SU-DHL-6 (cell line): ENCODE measurements at regions not wholly inside any gene's neighbourhood (a gene's known extent, or its start where the extent isn't known, plus 50 kb on each side); places are given as distances from the start of the nearest gene placed in this dataset.
"Not testable (repeated sequence)": the region's sequence is repeated elsewhere in the genome, so short reads cannot be mapped to it uniquely, and the experiment has no call there.

Experiments
- H2AFZ ChIP-seq: fragments of 200-600 bp; sonication (generic); 2 replicates; pipeline ENCODE4 v1.6.1; 2014; ENCODE audit warnings: low read depth, mild to moderate bottlenecking, moderate library complexity, mixed read lengths, antibody characterized with exemption, low read length; ENCODE audit not compliant: severe bottlenecking
- H3F3A ChIP-seq: fragments of 200-600 bp; shearing (Covaris generic); 2 replicates; pipeline ENCODE4 v1.6.0; 2016; ENCODE audit warnings: antibody characterized with exemption, mild to moderate bottlenecking; ENCODE audit not compliant: insufficient read depth
- H3K27ac ChIP-seq: fragments of 200-600 bp; sonication (generic); 2 replicates; pipeline ENCODE4 v1.5.1; 2016; ENCODE audit warnings: low read depth, mild to moderate bottlenecking, low read length, moderate library complexity, mixed read lengths
- H3K27me3 ChIP-seq: fragments of 200-600 bp; sonication (generic), shearing (Covaris generic); 2 replicates; pipeline ENCODE4 v1.6.0; 2014; ENCODE audit warnings: mild to moderate bottlenecking, low read length
- H3K36me3 ChIP-seq: fragments of 200-600 bp; sonication (generic); 2 replicates; pipeline ENCODE4 v1.6.1; 2014; ENCODE audit warnings: mild to moderate bottlenecking, low read length, mixed read lengths
- H3K4me2 ChIP-seq: fragments of 300-600, 200-600 bp; shearing (Covaris generic), sonication (generic); 2 replicates; pipeline ENCODE4 v1.6.0; 2014; ENCODE audit warnings: low read length, low read depth, mild to moderate bottlenecking; ENCODE audit not compliant: poor library complexity, severe bottlenecking
- H3K4me3 ChIP-seq: fragments of 200-600 bp; sonication (generic); 2 replicates; pipeline ENCODE4 v1.5.1; 2014; ENCODE audit warnings: antibody characterized with exemption, low read length, mild to moderate bottlenecking, mixed read lengths; ENCODE audit not compliant: insufficient read depth, poor library complexity, severe bottlenecking
- H3K79me2 ChIP-seq: fragments of 200-600 bp; sonication (generic); 2 replicates; pipeline ENCODE4 v1.6.1; 2014; ENCODE audit warnings: mild to moderate bottlenecking, low read length, moderate library complexity; ENCODE audit not compliant: insufficient read depth
- H3K9ac ChIP-seq: fragments of 200-600 bp; sonication (generic); 2 replicates; pipeline ENCODE4 v1.7.0; 2014; ENCODE audit warnings: mild to moderate bottlenecking, low read length
- H3K9me2 ChIP-seq: fragments of 200-600 bp; sonication (generic); replicated peaks from 2 replicates; pipeline ENCODE4 v1.6.1; 2014; ENCODE audit warnings: low read length; ENCODE audit not compliant: insufficient read depth
- H3K9me3 ChIP-seq: fragments of 200-600 bp; sonication (generic); 2 replicates; pipeline ENCODE4 v1.6.1; 2014; ENCODE audit warnings: low read length, mixed read lengths; ENCODE audit not compliant: insufficient read depth
- H4K20me1 ChIP-seq: fragments of 200-600 bp; sonication (generic); 2 replicates; pipeline ENCODE4 v1.6.1; 2014; ENCODE audit warnings: low read depth, mild to moderate bottlenecking, antibody characterized with exemption, low read length, moderate library complexity, mixed read lengths
- CTCF ChIP-seq: fragments of 200-600 bp; sonication (generic); IDR thresholded peaks from one replicate; pipeline ENCODE4 v1.5.1; 2017; ENCODE audit warnings: antibody characterized with exemption, mild to moderate bottlenecking, low read length, moderate library complexity; ENCODE audit not compliant: insufficient read depth, poor library complexity, severe bottlenecking
- EZH2phosphoT487 ChIP-seq: fragments of 200-600 bp; sonication (generic), shearing (Covaris generic); conservative IDR thresholded peaks from 2 replicates; pipeline ENCODE4 v1.6.1; 2018; ENCODE audit warnings: mild to moderate bottlenecking, antibody characterized with exemption, low read length, moderate library complexity, mixed read lengths

GRCh38 chr12:74169607-74170006, 368.0 kb upstream of the ATXN7L3B start:
- no peaks in the 10 kb centered on the region for H3K79me2 ChIP-seq
- no peaks in the 10 kb centered on the region for H3F3A ChIP-seq
- H4K20me1 ChIP-seq = no peaks in the 10 kb centered on the region
- H2AFZ ChIP-seq = no peak overlapping the region
- no peaks in the 10 kb centered on the region for H3K9me2 ChIP-seq
- no peaks in the 10 kb centered on the region for H3K36me3 ChIP-seq
- TF ChIP-seq EZH2phosphoT487 (no peak), CTCF (no peak)
- no peak overlapping the region for H3K27ac ChIP-seq
- H3K4me3 ChIP-seq = no peak overlapping the region
- no peaks in the 10 kb centered on the region for H3K27me3 ChIP-seq
- H3K4me2 ChIP-seq = no peak overlapping the region
- H3K9ac ChIP-seq = no peak overlapping the region
- no peaks in the 10 kb centered on the region; the same call in 1 of the 2 replicates for H3K9me3 ChIP-seq

GRCh38 chr12:74170645-74171477, 366.8 kb upstream of the ATXN7L3B start:
- Histone ChIP-seq H2AFZ (no peak overlapping the region), H3K9me3 (no peaks in the 10 kb centered on the region; the same call in 1 of the 2 replicates), H3F3A (no peaks in the 10 kb centered on the region), H4K20me1 (no peaks in the 10 kb centered on the region), H3K27me3 (no peaks in the 10 kb centered on the region), H3K9me2 (no peaks in the 10 kb centered on the region), H3K79me2 (no peaks in the 10 kb centered on the region), H3K27ac (no peak overlapping the region), H3K36me3 (no peaks in the 10 kb centered on the region), H3K4me3 (no peak overlapping the region), H3K9ac (no peak overlapping the region), H3K4me2 (no peak overlapping the region)
- TF ChIP-seq CTCF = no peak
- no peak for TF ChIP-seq EZH2phosphoT487

DNA sequence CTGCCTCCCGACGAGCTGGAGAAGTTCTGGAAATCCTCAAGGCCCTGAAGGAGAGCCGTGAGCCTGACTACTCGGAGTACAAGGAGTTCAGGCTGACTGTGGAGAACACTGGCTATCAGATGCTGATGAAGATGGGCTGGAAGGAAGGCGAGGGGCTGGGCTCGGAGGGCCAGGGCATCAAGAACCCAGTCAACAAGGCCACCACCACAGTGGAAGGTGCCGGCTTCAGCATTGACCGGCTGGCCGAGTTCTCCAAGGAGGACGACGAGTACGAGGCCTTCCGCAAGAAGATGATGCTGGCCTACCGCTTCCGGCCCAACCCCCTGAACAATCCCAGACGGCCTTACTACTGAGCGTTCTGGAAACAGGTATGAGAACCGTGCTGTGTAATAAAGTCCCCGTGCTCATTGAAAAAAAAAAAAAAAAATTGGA, 366.1 kb upstream of the ATXN7L3B start:
- H2AFZ ChIP-seq = no peak overlapping the region

DNA sequence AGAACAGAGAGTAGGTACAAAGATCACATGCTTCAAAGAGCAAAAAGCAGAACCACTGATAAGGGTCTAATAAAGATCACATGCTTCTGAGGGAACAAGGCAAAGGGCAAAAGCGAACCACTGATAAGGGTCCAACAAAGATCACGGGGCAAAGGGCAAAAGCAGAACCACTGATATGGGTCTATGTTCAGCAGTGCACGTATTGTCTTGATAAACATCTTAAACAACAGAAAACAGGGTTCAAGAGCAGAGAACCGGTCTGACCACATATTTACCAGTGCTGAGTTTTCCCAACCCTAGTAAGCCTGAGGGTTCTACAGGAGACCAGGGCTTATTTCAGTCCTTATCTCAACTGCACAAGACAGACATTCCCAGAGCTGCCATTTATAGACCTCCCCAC, 362.7 kb upstream of the ATXN7L3B start:
- not testable (repeated sequence) for H3K4me2 ChIP-seq, H3K9me2 ChIP-seq, H3K4me3 ChIP-seq, H3F3A ChIP-seq, H4K20me1 ChIP-seq, H3K9ac ChIP-seq, H3K27me3 ChIP-seq, H3K36me3 ChIP-seq, H3K9me3 ChIP-seq, H3K27ac ChIP-seq, H3K79me2 ChIP-seq, H2AFZ ChIP-seq

More for the DNA sequence above, 366.1 kb upstream of the ATXN7L3B start:
- TF ChIP-seq CTCF = no peak
- no peak for TF ChIP-seq EZH2phosphoT487
- Histone ChIP-seq H3K27ac (no peak overlapping the region), H3K9me3 (no peaks in the 10 kb centered on the region; the same call in 1 of the 2 replicates), H3K36me3 (no peaks in the 10 kb centered on the region), H3K9me2 (no peaks in the 10 kb centered on the region), H3K9ac (no peak overlapping the region), H3K79me2 (no peaks in the 10 kb centered on the region), H3K4me3 (no peak overlapping the region), H4K20me1 (no peaks in the 10 kb centered on the region), H3K4me2 (no peak overlapping the region), H3F3A (no peaks in the 10 kb centered on the region), H3K27me3 (no peaks in the 10 kb centered on the region)
